ENCODE measurements at regions not wholly inside any gene's neighbourhood (a gene's known extent, or its start where the extent isn't known, plus 50 kb on each side); places are given as distances from the start of the nearest gene placed in this dataset.

- no peak for TF ChIP-seq CTCF (IDR thresholded peaks at IDR 0.05 in 8 of 11, conservative IDR thresholded peaks at IDR 0.05 in 3 of 11)
- TF ChIP-seq POLR2A (IDR thresholded peaks at IDR 0.05): no peak
- TF ChIP-seq POLR2AphosphoS5 (IDR thresholded peaks at IDR 0.05): no peak
Observed at GRCh38 chr1:11373029-11373894, 100.3 kb downstream of the UBIAD1 start.
